GM18858 (cell line): ENCODE measurements at regions not wholly inside any gene's neighbourhood (a gene's known extent, or its start where the extent isn't known, plus 50 kb on each side); places are given as distances from the start of the nearest gene placed in this dataset.

Source experiments
- ATAC-seq: cut with Tn5 transposase; IDR thresholded peaks from one replicate; pipeline ENCODE4 v1.9.1; 2021; ENCODE audit not compliant: unreplicated experiment

GRCh38 chr7:153430931-153431330, 621.3 kb upstream of the DPP6 start:
- ATAC-seq = no peak

DNA sequence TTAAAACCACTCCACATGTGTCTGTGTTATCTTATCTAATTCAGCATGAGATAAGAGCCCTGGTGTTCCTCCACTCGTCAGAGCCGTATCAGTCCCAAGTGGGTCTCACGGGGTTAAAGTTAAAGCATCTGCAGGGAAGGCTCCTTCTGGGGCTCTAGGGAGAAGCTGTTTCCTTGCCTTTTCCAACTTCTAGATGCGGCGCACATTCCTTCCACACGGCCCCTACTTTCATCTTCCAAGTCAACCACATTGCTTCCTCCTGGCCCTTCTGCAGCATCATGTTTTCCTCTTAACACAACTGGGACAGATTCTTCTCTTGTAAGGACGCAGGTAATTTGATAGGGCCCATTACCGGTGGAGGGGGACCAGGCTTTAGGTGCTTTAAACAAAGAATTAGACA, 620.1 kb upstream of the DPP6 start:
- no peak for ATAC-seq

DNA sequence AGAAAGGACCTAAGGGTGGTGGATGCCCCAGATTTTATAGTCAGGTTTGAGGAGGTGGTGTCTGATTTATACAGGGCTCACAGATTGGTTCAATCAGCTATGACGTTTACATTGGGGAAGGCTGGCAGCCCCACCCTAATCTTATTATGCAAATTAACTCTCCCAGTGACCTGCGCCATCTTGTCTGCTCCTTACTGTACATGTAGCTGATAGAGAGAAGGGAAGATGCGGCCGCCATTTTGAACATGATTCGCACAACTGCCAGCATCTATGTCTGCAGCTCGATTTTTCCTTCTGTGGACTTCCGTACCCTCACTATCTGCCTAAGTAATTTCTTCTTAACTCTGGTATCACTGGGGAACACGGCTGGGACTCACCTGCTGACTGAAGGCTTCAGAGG, 619.0 kb upstream of the DPP6 start:
- no peak for ATAC-seq

GRCh38 chr7:153440715-153441114, 611.5 kb upstream of the DPP6 start:
- no peak for ATAC-seq

DNA sequence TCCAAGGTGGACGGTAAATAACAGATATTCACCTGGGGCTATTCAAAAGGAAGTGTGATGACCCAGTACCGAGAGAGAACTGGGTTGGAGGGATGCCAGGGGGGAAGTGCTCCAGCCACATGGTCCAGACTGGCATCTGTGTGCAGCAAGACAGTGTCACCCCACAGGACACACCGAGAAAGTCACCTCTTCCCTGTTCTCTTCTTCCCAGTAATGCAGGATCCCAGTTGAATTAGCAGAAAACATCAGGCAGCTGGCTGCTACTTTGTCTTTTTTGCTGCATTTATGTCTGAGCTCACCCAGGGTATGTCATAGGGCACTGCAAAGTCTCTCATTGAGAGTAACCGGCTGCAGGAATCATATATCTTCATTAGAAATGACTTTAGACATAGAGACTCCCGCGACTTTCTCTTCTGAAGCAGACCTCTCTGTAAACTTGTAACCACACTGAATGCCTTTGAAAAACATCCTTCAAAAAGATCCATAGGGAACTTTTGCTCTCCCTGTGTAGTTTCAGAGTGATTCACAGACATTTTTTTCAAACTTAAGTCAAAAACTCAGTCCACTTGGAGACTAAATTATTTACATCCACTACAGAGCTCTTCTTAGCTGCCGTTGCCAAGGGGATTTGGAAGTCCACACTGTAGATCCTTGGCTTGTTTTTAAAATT, 609.0 kb upstream of the DPP6 start:
- ATAC-seq = no peak

DNA sequence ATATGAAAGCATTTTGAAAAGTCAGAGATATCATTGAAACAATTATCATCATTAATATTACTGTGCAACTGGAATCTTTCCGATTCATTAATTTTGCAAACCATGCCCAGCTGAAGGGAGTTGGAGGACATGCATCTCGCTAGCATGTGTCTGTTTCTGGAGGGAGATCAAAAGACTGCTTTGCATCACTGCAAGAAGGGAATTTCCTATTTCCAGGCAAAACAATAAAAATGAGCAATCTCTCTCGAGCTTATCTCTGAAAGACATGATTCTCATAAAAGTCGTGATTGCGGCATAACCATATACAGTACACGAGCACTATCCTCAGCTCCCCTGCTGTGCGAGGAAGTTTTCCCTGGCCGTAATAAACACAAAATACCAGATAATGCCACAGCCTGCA, 607.6 kb upstream of the DPP6 start:
- no peak for ATAC-seq

GRCh38 chr7:153445641-153446040, 606.6 kb upstream of the DPP6 start:
- ATAC-seq = no peak

DNA sequence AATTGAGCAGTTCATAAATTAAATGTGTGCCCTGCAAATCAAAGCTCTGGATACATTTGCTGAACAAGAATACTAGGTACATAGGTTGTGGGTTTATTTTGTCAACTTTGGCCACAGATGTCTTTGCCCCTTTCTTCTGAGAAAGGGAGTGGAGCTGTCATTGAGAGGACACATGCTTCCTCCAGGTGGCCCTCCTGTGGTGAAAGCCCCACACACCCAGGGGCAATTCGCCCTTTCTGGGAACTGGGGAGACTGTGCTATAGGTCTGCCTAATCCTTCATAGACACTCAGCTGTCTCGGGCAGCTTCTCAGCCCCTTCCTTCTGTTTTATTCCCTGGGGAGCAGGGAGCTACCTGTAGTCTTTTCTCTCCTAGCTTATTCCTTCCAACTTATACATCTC, 605.7 kb upstream of the DPP6 start:
- ATAC-seq = no peak

- ATAC-seq = no peak
Observed at GRCh38 chr7:153447011-153447410, 605.2 kb upstream of the DPP6 start.

- no peak for ATAC-seq
Observed at GRCh38 chr7:153452661-153453060, 599.5 kb upstream of the DPP6 start.

DNA sequence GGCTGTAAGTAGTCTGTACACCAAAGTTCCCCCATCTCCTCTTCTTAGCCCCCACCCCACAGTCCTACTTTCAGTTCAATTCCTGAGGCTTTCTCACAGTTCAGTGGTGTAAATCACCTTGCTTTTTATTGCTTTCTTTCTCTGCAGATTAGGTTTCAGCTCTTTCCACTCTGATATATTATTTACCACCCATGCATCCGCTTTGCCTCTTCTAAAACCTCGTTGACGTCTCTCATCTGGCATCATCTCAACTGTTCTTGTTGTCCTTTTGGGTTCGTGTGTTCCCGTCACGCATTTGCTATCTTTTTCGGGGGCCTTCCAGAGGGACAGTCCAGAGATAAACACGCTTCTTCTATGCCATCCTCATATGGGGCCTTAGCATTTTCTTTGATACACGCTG, 597.9 kb upstream of the DPP6 start:
- ATAC-seq = no peak

DNA sequence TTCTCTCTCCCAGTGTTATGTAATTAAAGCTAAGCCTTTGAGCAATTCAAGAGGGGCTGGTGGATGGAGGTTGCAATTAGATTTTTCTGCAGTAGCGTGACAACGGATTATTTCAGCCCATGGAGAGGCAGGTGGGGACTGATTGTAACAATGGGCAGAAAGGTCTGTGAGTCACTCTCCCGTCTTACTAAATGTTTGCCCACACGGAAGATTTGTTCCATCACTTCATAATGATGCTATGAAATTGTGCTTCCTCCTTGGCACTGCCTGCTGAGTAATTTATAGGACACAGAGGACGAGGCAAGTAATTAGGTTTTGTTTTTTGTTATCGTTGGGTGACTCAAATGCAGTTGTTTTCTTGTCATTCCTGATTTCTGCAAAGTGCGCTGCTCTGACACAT, 594.5 kb upstream of the DPP6 start:
- no peak for ATAC-seq

GRCh38 chr7:153470004-153470671, 582.1 kb upstream of the DPP6 start:
- no peak for ATAC-seq

DNA sequence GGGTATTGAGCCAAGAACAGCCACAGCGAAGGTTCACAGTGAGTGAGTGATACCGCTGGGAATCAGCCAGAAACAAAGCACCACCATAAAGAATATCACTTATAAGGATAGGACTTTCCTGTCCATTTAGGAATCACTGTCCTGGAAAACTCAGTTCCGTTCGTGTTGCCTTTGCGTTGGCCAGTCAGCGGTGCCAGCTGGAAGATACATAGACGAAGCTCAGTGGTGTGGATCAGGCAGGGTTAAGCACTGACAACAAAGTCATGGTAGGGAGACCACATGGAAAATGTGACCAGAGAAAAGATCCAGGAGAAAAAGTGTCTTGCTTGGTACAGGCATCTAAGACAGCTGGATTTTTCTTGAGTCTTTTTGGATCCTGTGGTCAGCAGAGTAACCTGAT, 579.7 kb upstream of the DPP6 start:
- no peak for ATAC-seq

- ATAC-seq = no peak
Observed at GRCh38 chr7:153473185-153473584, 579.0 kb upstream of the DPP6 start.

GRCh38 chr7:153475239-153475638, 577.0 kb upstream of the DPP6 start:
- no peak for ATAC-seq

DNA sequence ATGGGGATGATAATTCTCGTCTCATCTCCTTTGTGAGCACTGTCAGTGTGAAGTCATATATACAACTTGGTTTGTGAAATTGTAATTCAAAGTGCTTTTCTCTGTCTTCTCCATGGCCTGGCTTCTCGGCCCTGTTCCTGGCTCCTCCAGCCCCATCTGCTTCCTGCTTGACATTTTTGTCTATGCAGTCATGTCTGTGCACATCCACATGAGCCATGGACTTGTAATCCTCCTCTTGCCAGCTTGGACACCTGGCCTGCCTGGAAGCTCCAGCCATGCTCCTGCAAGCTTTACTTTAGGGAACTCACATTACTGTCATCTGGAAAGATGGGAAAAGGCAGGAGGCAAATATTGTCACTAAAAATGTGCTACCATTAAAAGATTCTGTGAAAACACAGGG, 576.0 kb upstream of the DPP6 start:
- ATAC-seq = no peak

DNA sequence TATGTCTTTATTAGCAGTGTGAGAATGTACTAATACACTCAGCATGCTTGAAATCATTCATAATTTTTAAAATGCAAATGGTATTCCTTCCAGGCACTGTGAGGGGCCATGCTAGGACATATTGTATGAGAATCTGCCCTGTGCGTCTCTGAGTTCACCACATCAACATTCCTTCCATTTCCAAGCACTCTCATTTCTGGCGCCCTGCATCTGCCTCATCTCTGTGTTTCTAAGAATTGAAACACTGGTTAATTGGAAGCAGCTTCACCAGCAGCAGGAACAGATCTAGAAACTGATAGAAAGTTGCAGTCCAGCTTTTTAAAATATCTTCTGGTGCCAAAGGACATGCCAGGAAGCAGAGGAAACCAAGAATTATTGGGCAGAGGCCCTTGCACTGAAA, 555.9 kb upstream of the DPP6 start:
- ATAC-seq = no peak

DNA sequence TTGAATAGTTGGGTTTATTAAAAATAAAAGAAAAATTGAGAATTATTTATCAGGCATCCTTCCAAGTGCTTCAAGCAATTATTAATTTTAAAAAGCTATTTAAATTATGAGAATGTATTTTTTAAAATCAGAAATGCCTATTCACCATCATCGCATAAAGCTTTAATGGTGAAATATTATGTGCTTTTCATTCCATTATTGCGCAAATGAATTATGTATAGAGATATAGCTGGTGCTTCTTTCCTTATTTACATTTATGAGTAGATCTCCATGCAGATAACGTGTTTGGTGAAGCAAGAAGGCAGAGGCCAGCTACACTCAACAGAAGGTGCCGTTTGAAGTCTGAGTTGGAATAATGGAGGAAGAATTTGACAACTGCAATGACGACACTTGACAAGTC, 549.1 kb upstream of the DPP6 start:
- ATAC-seq = no peak

DNA sequence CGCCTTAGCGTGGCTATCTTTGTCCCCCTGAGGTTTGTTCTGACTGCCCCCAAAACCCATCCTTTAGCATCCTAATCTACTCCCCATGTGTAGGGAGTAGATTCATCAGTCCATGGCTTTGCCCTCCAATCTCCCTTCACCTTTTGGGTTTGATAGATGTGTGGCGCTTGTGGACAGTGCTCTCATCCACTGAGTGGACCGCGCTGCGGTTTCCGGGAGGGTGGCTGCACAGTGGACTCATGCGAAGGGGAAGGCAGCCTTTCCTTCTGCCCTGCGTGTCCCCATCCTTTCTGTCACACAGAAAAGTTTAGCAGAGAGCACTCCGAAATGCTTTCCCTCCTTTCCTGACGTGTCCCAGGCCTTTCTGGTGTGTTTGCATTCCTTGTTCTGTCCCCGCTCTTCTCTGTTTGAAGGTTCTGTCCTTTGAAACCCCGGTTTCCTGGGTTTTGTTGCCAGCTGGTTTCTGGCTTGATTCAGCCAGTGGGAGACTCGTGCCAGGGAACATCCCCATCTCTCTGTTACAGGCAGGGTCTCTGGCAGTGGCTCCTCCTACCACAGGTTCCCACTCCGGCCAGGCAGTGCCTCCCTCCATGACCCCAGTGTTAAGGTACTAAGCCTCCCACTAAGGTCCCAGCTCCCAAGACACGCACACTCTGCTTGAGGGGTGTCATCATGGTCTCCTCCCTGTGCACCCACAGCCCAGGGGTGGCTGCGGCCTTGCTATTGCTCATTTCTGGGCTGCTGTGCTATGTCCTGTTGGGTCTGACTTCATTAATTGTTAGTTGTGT, 547.7 kb upstream of the DPP6 start:
- no peak for ATAC-seq

DNA sequence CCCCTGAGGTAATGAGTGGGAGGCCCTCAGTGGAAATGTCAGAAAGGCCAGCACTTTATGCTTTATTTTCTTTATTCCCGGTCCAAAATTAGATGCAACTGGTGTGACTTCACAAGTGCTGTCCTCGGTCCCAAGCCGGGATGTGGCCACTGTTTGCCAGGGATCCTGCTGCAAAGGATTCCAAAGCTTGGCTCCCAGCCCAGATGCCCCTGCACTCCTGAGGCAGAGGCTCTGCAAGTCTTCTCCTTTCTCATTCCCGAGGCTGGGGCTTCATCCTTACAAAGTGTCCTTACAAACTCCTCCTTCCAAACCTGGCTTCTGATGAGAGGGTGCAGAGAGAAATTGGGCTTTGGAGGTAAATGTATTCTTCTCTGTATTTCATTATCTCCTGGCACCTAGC, 544.3 kb upstream of the DPP6 start:
- ATAC-seq = no peak

- ATAC-seq = no peak
Observed at GRCh38 chr7:153509768-153510167, 542.4 kb upstream of the DPP6 start.
